Left ventricle myocardium inferior (tissue), 1 donor: ENCODE measurements at regions not wholly inside any gene's neighbourhood (a gene's known extent, or its start where the extent isn't known, plus 50 kb on each side); places are given as distances from the start of the nearest gene placed in this dataset.

Experiments used
- DNase-seq: peaks from one replicate; pipeline ENCODE4 v3.0.0-alpha.2; 2020
- H3K27ac ChIP-seq: fragments of 200-600 bp; replicated peaks from 2 replicates; pipeline ENCODE4 v1.8.0; 2021
- H3K27me3 ChIP-seq: fragments of 200-600 bp; 2 replicates; pipeline ENCODE4 v1.8.0; 2021; ENCODE audit warnings: low read depth
- H3K36me3 ChIP-seq: fragments of 200-600 bp; 2 replicates; pipeline ENCODE4 v1.8.0; 2021
- H3K4me1 ChIP-seq: fragments of 200-600 bp; 2 replicates; pipeline ENCODE4 v1.8.0; 2021
- H3K4me3 ChIP-seq: fragments of 200-600 bp; 2 replicates; pipeline ENCODE4 v1.8.0; 2021; ENCODE audit warnings: mild to moderate bottlenecking, moderate library complexity
- H3K9me3 ChIP-seq: fragments of 200-600 bp; replicated peaks from 2 replicates; pipeline ENCODE4 v1.8.0; 2021
- CTCF ChIP-seq: fragments of 200-600 bp; IDR thresholded peaks from 2 replicates; pipeline ENCODE4 v1.8.0; 2021; ENCODE audit warnings: antibody characterized with exemption, mild to moderate bottlenecking, borderline replicate concordance
- intact Hi-C: fragments of 100-400 bp; cut with micrococcal nuclease; formaldehyde crosslinking; loops from one replicate; pipeline ENCODE4 v1.11.0; 2022
- donor health status: DM: no; HTN: yes; CAD: no; lungs with severe emphysema.

- no peak for DNase-seq
- intact Hi-C loops, result no loop called here
- H3K4me1 ChIP-seq, result peaks cover 13% of the 10 kb centered on the region
- TF ChIP-seq CTCF, result no peak
- no peaks in the 10 kb centered on the region for H3K36me3 ChIP-seq
- H3K27me3 ChIP-seq, result peaks cover 31% of the 10 kb centered on the region
- H3K4me3 ChIP-seq, result peak overlapping the region; percentile 68
- peaks cover 4% of the 10 kb centered on the region for H3K9me3 ChIP-seq
- H3K27ac ChIP-seq, result no peak overlapping the region
Measured at GRCh38 chr10:89838044-89838615, 136.7 kb downstream of the KIF20B start.

DNA sequence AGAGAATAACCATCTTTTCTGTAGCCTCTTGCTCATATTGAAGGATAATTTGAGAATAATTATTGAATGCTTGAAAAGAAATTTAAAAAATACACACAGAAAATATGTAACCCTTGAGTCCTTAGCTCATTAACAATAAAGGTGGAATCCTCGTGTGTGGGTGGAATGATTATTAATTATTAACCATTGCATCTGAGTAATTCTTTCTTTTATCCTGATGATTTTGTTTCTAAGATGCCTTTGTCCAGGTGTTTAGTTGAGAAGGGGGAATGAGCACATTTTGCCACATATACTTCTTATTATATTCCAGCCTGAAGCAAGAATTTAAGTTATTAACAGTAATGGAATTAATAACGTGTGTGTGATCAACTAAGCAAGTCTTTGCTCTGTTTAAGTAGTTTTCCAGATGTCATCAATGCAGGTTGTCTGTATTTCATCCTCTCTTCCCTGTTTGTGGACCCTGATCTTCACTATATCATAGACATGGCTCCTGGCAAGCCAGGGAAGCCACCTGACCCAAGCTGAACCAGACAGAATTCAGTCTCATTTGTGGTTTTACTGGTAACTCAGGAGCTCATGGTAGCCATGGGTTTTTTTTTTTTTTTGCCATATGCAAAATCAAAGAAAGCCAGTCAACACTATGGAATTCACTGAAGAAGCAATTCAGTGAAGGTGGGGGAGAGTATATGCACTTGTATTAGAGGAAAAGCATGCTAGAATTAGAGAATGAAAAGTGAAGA, 144.3 kb downstream of the KIF20B start:
- TF ChIP-seq CTCF, result no peak
- intact Hi-C loops, result no loop called here
- Histone ChIP-seq H3K36me3 (no peaks in the 10 kb centered on the region), H3K27ac (no peak overlapping the region), H3K27me3 (peaks cover 21% of the 10 kb centered on the region), H3K4me1 (peaks cover 7% of the 10 kb centered on the region), H3K4me3 (no peak overlapping the region), H3K9me3 (no peaks in the 10 kb centered on the region)
- no peak for DNase-seq

GRCh38 chr10:89846281-89846630, 144.9 kb downstream of the KIF20B start:
- Histone ChIP-seq H3K4me1 (peaks cover 9% of the 10 kb centered on the region), H3K27me3 (peaks cover 21% of the 10 kb centered on the region), H3K4me3 (no peak overlapping the region), H3K36me3 (no peaks in the 10 kb centered on the region), H3K9me3 (no peaks in the 10 kb centered on the region), H3K27ac (no peak overlapping the region)
- intact Hi-C loops, result no loop called here
- no peak for TF ChIP-seq CTCF
- no peak for DNase-seq

- Histone ChIP-seq H3K4me3 (no peak overlapping the region), H3K9me3 (no peaks in the 10 kb centered on the region), H3K36me3 (no peaks in the 10 kb centered on the region), H3K4me1 (peaks cover 9% of the 10 kb centered on the region), H3K27ac (no peak overlapping the region), H3K27me3 (peaks cover 21% of the 10 kb centered on the region)
- no peak for TF ChIP-seq CTCF
- no peak for DNase-seq
- intact Hi-C loops, result no loop called here
Measured at GRCh38 chr10:89846786-89847185, 145.4 kb downstream of the KIF20B start.

- H3K9me3 ChIP-seq, result no peaks in the 10 kb centered on the region
- no peak for DNase-seq
- peaks cover 12% of the 10 kb centered on the region for H3K27me3 ChIP-seq
- no peak for TF ChIP-seq CTCF
- no peaks in the 10 kb centered on the region for H3K36me3 ChIP-seq
- peaks cover 9% of the 10 kb centered on the region for H3K4me1 ChIP-seq
- no peak overlapping the region for H3K27ac ChIP-seq
- intact Hi-C loops, result no loop called here
- H3K4me3 ChIP-seq, result no peak overlapping the region
Measured at GRCh38 chr10:89852872-89853271, 151.5 kb downstream of the KIF20B start.
